Stimulated activated CD8-positive, alpha-beta memory T cell treated with anti-CD3 and anti-CD28 coated beads, Interleukin-2, amount 100 ng/mL, for 1 hour (primary cell): ENCODE measurements at regions not wholly inside any gene's neighbourhood (a gene's known extent, or its start where the extent isn't known, plus 50 kb on each side); places are given as distances from the start of the nearest gene placed in this dataset.

ENCODE experiments used
- DNase-seq, 2 donors: peaks; one replicate each; pipeline ENCODE4 v3.0.0-alpha.2; 2020; ENCODE audit warnings: low read depth in 2 of 2

- no peak for DNase-seq
Measured at GRCh38 chr1:2933431-2934155, 87.7 kb upstream of the ACTRT2 start.

GRCh38 chr1:2934156-2934540 lies 87.1 kb upstream of the ACTRT2 start:
- no peak for DNase-seq

GRCh38 chr1:2934642-2935081 lies 86.6 kb upstream of the ACTRT2 start:
- DNase-seq: no peak

GRCh38 chr1:2935184-2935583 lies 86.1 kb upstream of the ACTRT2 start:
- DNase-seq: no peak

GRCh38 chr1:2935751-2936390 lies 85.4 kb upstream of the ACTRT2 start:
- no peak for DNase-seq

- DNase-seq: no peak
Measured at GRCh38 chr1:2936559-2937515, 84.4 kb upstream of the ACTRT2 start.

DNA sequence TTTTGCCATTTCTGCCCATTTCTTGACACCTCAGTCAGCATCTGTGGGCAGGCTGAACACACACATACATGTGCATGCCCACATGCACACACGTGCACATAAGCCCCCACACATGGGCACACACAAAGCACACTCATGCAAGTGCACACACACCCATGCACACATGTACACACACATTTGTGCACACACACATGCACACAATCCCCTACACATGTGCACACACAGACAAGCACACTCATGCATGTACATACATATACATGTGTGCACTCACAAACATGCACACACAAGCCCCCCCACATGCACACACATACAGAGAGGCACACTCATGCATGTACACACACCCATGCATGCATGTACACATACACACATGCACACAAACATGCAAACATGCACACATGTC lies 83.5 kb upstream of the ACTRT2 start:
- DNase-seq: no peak

DNA sequence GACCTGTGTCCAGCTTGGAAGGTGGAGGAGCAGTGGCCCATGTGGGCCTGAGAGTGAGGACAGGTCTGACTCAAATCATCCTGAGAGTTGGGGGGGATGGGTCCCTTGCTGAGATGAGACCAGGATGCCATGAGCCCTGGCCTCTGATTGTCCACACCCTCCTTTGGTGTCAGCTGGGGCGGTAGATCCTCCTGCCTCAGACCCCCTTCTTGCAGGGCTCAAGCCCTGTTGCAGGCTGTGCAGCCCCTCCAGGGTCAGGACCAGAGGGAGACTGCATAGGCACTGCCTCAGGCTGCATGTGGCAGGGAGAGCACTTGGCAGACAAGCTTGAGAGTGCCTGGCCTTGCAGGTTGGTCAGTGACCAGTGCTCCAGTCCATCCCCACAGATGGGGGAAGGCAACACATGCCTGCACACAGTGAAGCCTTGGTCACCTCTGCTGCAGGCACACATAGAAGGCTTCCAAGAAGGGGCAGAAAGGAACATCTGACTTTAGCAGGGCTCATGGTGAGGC lies 82.2 kb upstream of the ACTRT2 start:
- no peak for DNase-seq

DNA sequence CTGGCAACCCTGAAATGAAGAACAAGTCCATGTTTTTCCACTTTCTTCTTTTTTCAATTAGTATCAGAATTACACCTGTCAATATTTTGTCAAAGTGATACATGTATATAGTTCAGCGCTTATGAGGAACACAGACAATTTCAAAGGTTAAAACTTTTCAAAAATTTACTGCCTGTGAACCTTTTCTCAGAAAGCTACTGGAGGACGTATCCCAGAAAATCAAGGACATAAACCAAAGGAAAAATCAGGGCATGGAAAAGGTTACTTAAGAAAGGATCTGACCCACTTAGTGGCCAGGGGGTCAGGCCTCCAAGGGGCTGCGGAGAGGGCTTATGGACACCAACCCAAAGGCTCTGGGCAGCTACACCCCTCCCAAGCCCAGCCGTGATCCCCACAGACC lies 81.1 kb upstream of the ACTRT2 start:
- DNase-seq: no peak

DNA sequence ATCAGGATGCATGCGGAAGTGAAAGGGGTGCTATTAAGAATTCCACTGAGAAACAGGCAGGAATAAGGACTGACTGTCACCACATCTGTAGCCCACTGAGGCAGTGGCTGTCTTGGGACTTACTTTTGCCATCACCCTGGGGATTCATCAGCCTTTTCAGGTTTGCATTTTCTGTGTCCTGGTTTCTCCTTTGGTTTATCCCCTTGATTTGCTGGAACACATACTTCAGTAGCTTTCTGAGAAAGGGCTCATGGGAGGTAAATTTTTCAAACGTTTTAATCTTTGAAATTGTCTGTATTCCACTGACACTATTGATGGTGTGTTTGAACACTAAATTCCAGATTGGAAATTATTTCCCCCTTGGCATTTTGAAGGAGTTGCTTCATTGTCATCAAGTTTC lies 80.2 kb upstream of the ACTRT2 start:
- no peak for DNase-seq

- DNase-seq: no peak
Measured at GRCh38 chr1:2941907-2942306, 79.4 kb upstream of the ACTRT2 start.

DNA sequence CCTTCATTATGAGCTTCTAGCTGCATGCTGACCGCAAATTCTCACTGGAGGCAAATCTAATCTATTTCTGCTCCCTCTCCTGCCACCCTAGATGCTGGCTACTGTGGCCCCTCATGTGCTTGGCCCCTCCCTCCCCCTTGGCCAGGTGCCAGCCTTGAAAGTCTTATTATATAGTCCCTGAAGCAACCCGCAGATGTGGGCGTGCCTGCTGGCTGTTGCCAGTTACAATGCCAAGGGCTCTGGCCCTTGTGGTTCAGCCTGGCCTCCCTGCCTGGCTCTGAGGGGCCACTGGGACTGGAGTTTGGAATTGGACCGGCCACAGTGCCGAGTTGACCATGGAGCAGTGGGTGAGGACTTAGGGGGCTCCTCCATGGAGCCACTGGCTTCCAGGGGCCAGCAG lies 78.9 kb upstream of the ACTRT2 start:
- no peak for DNase-seq

GRCh38 chr1:2943686-2944260 lies 77.5 kb upstream of the ACTRT2 start:
- DNase-seq: no peak

DNA sequence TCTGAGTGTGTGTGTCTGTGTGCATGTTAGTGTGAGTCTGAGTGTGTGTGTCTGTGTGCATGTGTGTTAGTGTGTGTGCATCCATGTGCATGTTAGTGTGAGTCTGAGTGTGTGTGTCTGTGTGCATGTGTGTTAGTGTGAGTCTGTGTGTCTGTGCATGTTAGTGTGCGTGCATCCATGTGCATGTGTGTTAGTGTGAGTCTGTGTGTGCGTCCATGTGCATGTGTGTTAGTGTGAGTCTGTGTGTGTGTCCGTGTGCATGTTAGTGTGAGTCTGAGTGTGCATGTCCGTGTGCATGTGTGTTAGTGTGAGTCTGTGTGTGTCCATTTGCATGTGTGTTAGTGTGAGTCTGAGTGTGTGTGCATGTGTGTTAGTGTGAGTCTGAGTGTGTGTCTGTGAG lies 76.6 kb upstream of the ACTRT2 start:
- DNase-seq: no peak

GRCh38 chr1:2945821-2946231 lies 75.4 kb upstream of the ACTRT2 start:
- DNase-seq: no peak

- DNase-seq: no peak
Measured at GRCh38 chr1:2946291-2946690, 75.0 kb upstream of the ACTRT2 start.

- no peak for DNase-seq
Measured at GRCh38 chr1:2946999-2947690, 74.1 kb upstream of the ACTRT2 start.

- DNase-seq: no peak
Measured at GRCh38 chr1:2948001-2948750, 73.1 kb upstream of the ACTRT2 start.

GRCh38 chr1:2948751-2949680 lies 72.3 kb upstream of the ACTRT2 start:
- no peak for DNase-seq
